NCI-H2227 (cell line): ENCODE measurements at regions not wholly inside any gene's neighbourhood (a gene's known extent, or its start where the extent isn't known, plus 50 kb on each side); places are given as distances from the start of the nearest gene placed in this dataset.
"Not testable (repeated sequence)": the region's sequence is repeated elsewhere in the genome, so short reads cannot be mapped to it uniquely, and the experiment has no call there.

ENCODE experiments used
- DNase-seq: peaks from one replicate; lab custom pipeline; 2025; ENCODE audit not compliant: unreplicated experiment; lab: John Stamatoyannopoulos, UW

- DNase-seq = no peak
Observed at GRCh38 chr18:5024741-5025140, 172.3 kb downstream of the AKAIN1 start.

GRCh38 chr18:5021558-5021957 is 175.5 kb downstream of the AKAIN1 start:
- no peak for DNase-seq

DNA sequence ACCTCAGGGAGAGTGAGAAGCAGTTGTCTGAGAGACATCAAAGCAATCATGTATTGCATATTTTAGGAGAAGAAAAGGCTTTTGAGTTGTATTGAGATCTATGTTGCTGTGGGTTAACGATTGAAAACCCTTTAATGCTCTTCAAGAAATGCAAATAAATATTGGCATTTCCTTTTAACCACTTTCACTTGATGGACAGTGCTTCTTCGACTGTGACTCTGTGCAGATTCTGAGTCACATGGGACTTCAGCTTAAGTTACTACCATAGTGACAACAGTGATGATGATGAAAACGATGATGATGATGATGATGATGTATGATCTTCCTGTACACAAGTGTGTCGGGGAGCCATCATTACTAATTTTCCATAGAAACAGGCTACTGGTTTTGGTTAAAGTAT is 181.8 kb downstream of the AKAIN1 start:
- no peak for DNase-seq

GRCh38 chr18:5004031-5004820 is 192.8 kb downstream of the AKAIN1 start:
- not testable (repeated sequence) for DNase-seq

GRCh38 chr18:4994710-4995109 is 202.3 kb downstream of the AKAIN1 start:
- DNase-seq = no peak

DNA sequence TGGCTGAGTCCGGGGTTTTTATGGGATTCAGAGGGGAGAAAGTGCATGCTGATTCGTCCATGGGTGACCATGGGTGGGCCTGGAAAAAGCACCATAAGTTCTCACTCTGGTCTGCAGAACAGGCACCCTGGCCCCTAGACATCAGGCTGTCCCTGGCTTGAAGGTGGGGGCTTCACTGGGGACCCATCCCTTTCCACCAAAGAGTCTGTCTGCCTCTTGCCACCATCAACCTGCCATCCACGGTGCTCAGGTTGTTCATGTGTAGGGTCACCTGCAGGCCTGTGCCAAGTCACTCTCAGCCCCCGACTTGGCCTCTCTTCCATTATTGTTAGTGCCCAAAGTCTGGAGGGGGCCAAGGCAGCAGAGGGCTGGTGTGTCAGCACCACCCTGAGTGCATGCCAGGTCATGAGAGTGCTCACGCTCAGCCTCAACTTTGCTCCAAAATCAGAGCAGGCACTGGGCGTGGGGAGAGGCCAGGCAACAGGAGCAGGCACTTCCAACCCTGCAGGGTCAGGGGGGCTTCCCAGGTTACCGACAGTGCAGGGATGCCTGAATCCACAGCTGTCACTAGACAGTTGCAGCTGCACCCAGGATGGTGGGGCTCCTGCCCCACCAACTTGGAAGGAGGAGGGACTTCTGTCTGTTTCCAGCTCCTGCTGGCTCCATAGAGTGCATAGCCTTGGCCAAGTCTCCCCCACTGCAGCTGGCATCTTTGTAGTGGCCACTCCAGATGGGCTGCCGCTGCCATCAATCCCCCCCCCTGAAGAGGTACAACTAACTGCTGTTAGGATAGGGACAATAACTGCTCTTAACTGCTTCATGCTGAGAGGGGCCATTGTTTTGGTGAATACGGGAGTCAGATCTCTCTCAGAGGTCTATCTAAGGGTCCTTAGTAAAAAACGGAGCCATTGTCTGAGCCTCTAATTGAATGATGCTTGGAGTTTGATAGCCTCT is 209.3 kb downstream of the AKAIN1 start:
- DNase-seq = no peak

- no peak for DNase-seq
Observed at GRCh38 chr18:4986677-4987076, 210.4 kb downstream of the AKAIN1 start.

GRCh38 chr18:4986066-4986465 is 211.0 kb downstream of the AKAIN1 start:
- DNase-seq = no peak

DNA sequence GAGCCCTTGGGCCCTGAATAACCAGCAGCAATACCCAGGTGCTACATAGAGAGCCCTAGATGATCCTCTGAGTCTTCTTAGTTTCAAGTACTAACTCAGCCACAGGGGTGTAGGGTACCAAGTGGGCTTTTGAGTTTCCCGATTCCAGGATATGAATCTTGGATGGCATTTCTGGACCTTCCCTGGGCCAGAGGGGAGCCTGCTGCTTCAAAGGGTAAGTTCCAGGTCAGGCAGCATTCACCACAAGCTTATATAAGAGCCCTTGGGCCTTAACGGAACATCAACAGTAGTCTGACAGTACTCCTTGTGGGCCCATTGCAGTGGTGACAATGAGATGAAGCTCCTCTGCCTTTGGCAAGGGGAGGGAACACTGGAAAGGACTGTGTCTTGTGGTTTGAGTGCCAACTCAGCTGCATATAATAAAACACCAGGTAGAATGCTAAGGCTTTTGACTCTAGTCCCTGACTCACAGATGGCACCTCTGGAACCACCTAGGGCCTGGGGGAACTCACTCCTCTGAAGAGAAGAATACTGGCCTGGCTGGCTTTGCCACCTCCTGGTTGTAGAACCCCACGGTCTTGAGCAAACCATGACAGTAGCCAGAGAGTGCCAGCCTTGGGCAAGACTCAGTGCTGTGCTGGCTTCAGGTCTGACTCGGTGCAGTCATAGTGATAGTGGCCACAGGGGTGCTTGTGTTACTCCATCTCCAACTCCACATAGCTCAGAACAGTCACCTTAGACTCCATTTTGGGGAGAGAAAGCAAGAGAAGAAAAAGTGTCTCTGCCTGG is 235.7 kb downstream of the AKAIN1 start:
- no peak for DNase-seq

DNA sequence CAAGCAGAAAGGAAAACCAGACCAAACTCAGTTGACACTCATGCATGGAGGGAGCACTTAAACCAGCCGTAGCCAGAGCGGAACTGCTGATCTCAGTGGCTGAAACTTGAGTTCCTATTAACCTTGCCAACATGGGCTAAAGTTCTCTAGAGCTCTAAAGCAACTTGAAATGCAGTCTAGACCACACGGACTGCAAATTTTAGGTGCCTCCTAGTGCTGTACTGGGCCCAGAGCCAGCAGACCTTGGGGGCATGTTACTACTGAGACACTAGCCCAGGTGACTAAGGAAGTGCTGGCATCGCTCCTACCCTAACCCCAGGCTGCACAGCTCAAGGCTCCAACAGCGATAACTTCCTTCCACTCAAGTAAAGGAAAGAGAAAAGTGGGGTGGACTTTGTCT is 236.5 kb downstream of the AKAIN1 start:
- no peak for DNase-seq

GRCh38 chr18:4931209-4931608 is 265.8 kb downstream of the AKAIN1 start:
- no peak for DNase-seq

DNA sequence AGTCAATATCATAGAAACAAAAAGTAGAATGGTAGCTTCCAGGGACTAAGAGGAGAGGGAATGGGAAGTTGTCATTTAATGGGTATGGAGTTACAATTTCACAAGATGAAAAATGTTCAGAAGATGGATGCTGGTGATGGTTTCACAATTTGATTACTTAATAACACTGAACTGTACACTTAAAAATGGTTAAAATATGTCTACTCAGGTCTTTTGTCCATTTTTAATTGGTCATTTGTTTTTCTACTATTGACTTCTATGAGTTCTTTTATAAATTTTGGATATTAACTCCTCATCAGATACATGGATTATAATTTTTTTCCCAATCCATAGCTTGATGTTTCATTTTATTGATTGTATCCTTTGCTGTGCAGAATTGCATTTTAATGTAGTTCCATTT is 275.5 kb downstream of the AKAIN1 start:
- DNase-seq = no peak

DNA sequence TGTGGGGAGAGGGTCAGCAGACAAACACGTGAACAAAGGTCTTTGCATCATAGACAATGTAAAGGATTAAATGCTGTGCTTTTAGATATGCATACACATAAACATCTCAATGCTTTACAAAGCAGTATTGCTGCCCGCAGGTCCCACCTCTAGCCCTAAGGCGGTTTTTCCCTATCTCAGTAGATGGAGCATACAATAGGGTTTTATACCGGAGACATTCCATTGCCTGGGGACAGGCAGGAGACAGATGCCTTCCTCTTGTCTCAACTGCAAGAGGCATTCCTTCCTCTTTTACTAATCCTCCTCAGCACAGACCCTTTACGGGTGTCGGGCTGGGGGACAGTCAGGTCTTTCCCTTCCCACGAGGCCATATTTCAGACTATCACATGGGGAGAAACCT is 279.5 kb downstream of the AKAIN1 start:
- DNase-seq = not testable (repeated sequence)

DNA sequence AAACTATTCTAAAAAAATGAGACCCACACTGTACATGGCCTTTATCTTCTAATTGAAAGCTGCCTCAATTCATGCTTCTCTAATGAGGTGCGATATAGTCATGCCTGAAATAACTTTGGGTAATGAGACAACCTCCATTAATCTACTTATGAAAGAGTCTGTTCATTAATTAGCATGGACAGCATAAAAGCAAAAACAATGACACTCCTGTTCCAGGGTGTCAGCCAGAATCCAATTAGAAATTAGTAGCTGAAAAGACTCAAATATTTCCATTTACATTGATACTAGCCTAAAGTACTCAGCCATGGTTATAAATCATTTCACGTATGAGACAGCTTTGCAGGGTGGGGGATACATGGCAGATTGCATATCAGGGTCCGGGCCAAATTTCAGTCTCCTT is 288.7 kb downstream of the AKAIN1 start:
- DNase-seq = no peak

- DNase-seq = no peak
Observed at GRCh38 chr18:4906856-4907255, 290.2 kb downstream of the AKAIN1 start.

DNA sequence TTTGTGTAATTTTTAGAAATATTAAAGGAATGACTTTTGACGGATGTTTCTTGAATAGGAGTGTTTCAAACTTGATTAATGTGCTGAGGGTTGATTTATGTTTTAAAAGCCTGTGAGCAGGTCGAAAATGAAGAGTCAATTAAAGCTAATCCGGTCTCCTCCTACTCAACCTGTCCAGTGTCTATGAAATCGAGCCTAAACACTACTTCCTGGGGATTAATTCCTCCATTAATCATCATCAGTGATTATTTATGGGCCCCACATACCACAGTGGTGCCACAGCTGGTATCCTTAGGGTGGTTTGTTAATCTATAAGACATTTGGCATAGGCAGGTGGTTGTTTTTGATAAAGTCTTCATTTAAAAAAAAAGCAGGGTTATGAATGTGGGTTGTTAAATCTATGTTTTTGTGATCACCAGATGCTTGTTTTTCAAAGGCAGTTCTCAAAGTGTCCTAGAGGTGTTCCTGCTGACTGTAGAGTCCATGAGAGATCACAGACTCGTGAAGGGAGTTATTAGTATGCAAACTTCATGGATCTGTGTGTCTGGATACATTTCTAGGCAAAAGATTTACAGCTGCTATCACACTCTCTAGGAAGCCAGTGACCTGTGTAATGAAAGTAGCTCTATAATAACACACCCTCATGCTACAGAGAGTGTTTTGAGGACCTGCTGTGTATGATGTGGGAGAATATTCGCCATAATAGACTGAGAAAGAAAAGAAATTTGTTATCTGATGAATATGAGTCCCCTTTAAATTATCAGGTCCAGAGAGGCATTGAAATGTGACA is 308.6 kb downstream of the AKAIN1 start:
- DNase-seq = no peak

- no peak for DNase-seq
Observed at GRCh38 chr18:4878480-4878879, 318.6 kb downstream of the AKAIN1 start.

DNA sequence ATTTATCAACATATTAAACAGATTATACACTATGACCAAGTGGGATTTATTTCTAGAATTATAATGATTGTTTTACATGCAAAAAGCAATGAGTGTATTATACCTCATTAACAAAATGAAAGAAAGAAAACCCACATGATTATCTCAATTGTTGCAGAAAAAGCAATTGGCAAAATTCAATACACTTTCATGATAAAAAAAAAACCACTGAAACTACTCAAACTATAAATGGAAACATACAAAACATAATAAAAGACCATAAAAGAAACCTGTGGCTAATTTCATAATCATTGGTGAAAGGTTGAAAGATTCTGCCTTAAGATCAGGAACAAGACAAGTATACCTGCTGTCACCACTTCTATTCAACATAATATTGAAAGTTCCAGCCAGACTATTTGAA is 325.9 kb downstream of the AKAIN1 start:
- no peak for DNase-seq

DNA sequence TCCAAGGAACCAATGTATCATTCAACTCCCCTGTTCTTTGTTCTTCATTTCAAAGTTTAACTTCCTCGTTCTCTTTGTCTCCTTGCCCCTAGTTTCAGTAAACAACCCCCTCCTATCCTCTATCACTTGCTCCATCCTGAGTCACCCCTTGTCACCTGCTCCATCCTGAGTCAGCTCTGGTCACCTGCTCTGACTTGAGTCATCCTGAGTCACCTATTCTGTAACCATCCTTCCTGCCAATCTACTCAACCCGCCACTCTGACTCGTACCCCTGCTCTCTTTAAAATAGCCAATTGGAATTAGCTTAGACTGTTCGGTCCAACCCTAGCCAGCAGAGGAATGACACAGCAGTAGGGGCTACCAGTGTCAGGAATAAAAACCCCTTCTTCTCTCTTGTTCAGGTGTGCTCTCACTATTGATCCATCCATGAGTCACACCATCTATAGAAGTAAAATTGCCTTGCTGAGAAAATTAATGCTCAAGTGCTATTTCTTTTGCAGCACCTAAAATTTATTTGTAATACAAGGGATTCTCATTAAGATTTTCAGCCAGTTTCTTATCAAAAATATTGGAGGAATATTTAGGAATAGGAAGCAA is 326.8 kb downstream of the AKAIN1 start:
- DNase-seq = no peak

- DNase-seq = no peak
Observed at GRCh38 chr18:4869155-4869554, 327.9 kb downstream of the AKAIN1 start.
